Testis (tissue), 2 donors: ENCODE measurements at regions not wholly inside any gene's neighbourhood (a gene's known extent, or its start where the extent isn't known, plus 50 kb on each side); places are given as distances from the start of the nearest gene placed in this dataset.

Source experiments
- CTCF ChIP-seq, 3 experiments: fragments of 450-650 bp in 2 of 3; fragments of 200-600 bp in 1 of 3; sonication (generic) in 1 of 3; IDR thresholded peaks; one replicate each; pipeline ENCODE4 v1.5.1; 2016 to 2019; ENCODE audit warnings: antibody characterized with exemption in 3 of 3, mild to moderate bottlenecking in 2 of 3, moderate library complexity in 1 of 3
- POLR2A ChIP-seq: fragments of 450-650 bp; IDR thresholded peaks from one replicate; pipeline ENCODE4 v1.6.1; 2017; ENCODE audit warnings: antibody characterized with exemption, mild to moderate bottlenecking, moderate library complexity

- TF ChIP-seq CTCF (IDR thresholded peaks at IDR 0.05), result no peak
- TF ChIP-seq POLR2A, result no peak
Measured at GRCh38 chr11:134532131-134532920, 120.3 kb upstream of the B3GAT1 start.
